Spleen (tissue), 11 donors: ENCODE measurements at regions not wholly inside any gene's neighbourhood (a gene's known extent, or its start where the extent isn't known, plus 50 kb on each side); places are given as distances from the start of the nearest gene placed in this dataset.

ENCODE experiments used
- DNase-seq: peaks from one replicate; pipeline ENCODE4 v3.0.0-alpha.2; 2020
- H3K27ac ChIP-seq, 8 donors: fragments of 200-600 bp; sonication (generic) in 7 of 8; 1 replicate in 4 of 8; 2 replicates in 4 of 8; pipeline versions ENCODE4 v1.5.0 to v1.8.0; 2016 to 2021; ENCODE audit warnings: inconsistent platforms in 4 of 8, mild to moderate bottlenecking in 4 of 8, moderate library complexity in 1 of 8
- H3K27me3 ChIP-seq, 7 donors: fragments of 200-600 bp; sonication (generic) in 6 of 7; replicated peaks in 1 of 7; 1 replicate in 4 of 7; 2 replicates in 3 of 7; pipeline versions ENCODE4 v1.5.0 to v1.8.0; 2016 to 2021; ENCODE audit warnings: inconsistent platforms in 3 of 7, mild to moderate bottlenecking in 1 of 7
- H3K36me3 ChIP-seq, 6 donors: fragments of 200-600 bp; sonication (generic) in 5 of 6; 1 replicate in 4 of 6; 2 replicates in 2 of 6; pipeline versions ENCODE4 v1.5.0 to v1.8.0; 2016 to 2021; ENCODE audit warnings: inconsistent platforms in 2 of 6
- H3K4me1 ChIP-seq, 6 donors: fragments of 200-600 bp; sonication (generic) in 5 of 6; 1 replicate in 3 of 6; 2 replicates in 3 of 6; pipeline versions ENCODE4 v1.5.0 to v1.8.0; 2016 to 2021; ENCODE audit warnings: inconsistent platforms in 3 of 6
- H3K4me3 ChIP-seq, 8 donors: fragments of 200-600 bp; sonication (generic) in 7 of 8; 1 replicate in 4 of 8; 2 replicates in 4 of 8; pipeline versions ENCODE4 v1.5.0 to v1.8.0; 2016 to 2021; ENCODE audit warnings: inconsistent platforms in 4 of 8, mild to moderate bottlenecking in 4 of 8, moderate library complexity in 2 of 8
- H3K9me3 ChIP-seq, 8 donors: fragments of 200-600 bp; sonication (generic) in 7 of 8; 1 replicate in 4 of 8; 2 replicates in 4 of 8; pipeline versions ENCODE4 v1.5.0 to v1.8.0; 2016 to 2021; ENCODE audit warnings: inconsistent platforms in 4 of 8
- POLR2A ChIP-seq, 3 donors: fragments of 450-650 bp; IDR thresholded peaks; one replicate each; pipeline ENCODE4 v1.5.1; 2017; ENCODE audit warnings: antibody characterized with exemption in 3 of 3, mild to moderate bottlenecking in 1 of 3
- POLR2AphosphoS5 ChIP-seq, 3 donors: sonication (generic); formaldehyde crosslinking; IDR thresholded peaks; one replicate each; pipeline ENCODE4 v1.5.1; 2017; ENCODE audit warnings: antibody characterized with exemption in 3 of 3
- WGBS, 5 donors: extraction: QIAGEN DNeasy Blood & Tissue Kit in 3 of 5; methylation state at CpG; one replicate each; pipeline versions ENCODE4 v1.1.5 to v1.1.7; 2013 to 2018; 5-methylcytosine and 5-hydroxymethylcytosine counted together
- intact Hi-C: fragments of 100-400 bp; cut with DNase I; formaldehyde crosslinking; loops from one replicate; pipeline ENCODE4 v1.15.0; 2023; ENCODE audit warnings: low total_unique reads
- TF ChIP-seq, protein P1 (sequence below), 11 experiments: fragments of 200-600 bp in 7 of 11; fragments of 450-650 bp in 4 of 11; sonication (generic) in 4 of 11; IDR thresholded peaks in 8 of 11; conservative IDR thresholded peaks in 3 of 11; 1 replicate in 7 of 11; 2 replicates in 4 of 11; pipeline versions ENCODE4 v1.4.0 to v1.8.0; 2016 to 2021; ENCODE audit warnings: antibody characterized with exemption in 11 of 11, inconsistent platforms in 4 of 11, mild to moderate bottlenecking in 1 of 11
- donor health status: healthy with polysubstance abuse.
- donor health status: DM: no; HTN: no; CAD: no; lungs with moderate emphysema.
- donor health status: DM: no; HTN: no; CAD: no.
- donor health status: Bipolar disorder and iron deficiency.
- donor health status: healthy.
- donor health status: DM: no; HTN: no; CAD: no.
- donor health status: DM: yes; HTN: yes; CAD: no.

DNA sequence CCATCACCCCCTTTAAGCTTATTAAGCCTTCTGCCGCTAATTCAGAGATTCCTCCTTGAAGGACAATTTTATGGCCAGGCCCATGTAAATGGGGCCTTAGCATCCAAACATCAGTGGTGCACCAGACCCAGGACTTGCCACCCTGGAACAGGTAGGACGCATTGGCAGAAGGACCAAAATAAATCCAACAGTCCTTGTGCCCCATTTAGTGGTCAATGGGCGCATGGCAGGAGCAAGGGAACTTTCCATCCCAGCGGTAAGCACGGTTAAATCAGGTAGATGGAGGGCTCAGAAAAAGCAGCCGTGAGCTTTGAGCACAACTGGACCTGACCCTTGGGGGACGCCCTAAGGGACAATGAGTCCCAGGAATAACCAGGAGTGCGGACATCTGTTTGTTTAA, 540.8 kb upstream of the ROBO1 start:
- H3K27ac ChIP-seq, result no peak overlapping the region
- DNase-seq, result no peak
- H3K36me3 ChIP-seq, result no peaks in the 10 kb centered on the region
- intact Hi-C loops, result no loop called here
- peaks cover 0 to 52% (median 12%) of the 10 kb centered on the region in 8 donors for H3K9me3 ChIP-seq
- no peaks in the 10 kb centered on the region for H3K27me3 ChIP-seq
- WGBS, 5 donors, result 60 to 88% (median 65%) methylated on average over 8 of the region's 8 CpGs
- TF ChIP-seq POLR2AphosphoS5 (IDR thresholded peaks at IDR 0.05) (no peak), POLR2A (IDR thresholded peaks at IDR 0.05) (no peak)
- TF ChIP-seq, protein P1, sequence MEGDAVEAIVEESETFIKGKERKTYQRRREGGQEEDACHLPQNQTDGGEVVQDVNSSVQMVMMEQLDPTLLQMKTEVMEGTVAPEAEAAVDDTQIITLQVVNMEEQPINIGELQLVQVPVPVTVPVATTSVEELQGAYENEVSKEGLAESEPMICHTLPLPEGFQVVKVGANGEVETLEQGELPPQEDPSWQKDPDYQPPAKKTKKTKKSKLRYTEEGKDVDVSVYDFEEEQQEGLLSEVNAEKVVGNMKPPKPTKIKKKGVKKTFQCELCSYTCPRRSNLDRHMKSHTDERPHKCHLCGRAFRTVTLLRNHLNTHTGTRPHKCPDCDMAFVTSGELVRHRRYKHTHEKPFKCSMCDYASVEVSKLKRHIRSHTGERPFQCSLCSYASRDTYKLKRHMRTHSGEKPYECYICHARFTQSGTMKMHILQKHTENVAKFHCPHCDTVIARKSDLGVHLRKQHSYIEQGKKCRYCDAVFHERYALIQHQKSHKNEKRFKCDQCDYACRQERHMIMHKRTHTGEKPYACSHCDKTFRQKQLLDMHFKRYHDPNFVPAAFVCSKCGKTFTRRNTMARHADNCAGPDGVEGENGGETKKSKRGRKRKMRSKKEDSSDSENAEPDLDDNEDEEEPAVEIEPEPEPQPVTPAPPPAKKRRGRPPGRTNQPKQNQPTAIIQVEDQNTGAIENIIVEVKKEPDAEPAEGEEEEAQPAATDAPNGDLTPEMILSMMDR (IDR thresholded peaks at IDR 0.05 in 8 of 11, conservative IDR thresholded peaks at IDR 0.05 in 3 of 11), result no peak
- H3K4me3 ChIP-seq, result no peak overlapping the region
- no peaks in the 10 kb centered on the region for H3K4me1 ChIP-seq

DNA sequence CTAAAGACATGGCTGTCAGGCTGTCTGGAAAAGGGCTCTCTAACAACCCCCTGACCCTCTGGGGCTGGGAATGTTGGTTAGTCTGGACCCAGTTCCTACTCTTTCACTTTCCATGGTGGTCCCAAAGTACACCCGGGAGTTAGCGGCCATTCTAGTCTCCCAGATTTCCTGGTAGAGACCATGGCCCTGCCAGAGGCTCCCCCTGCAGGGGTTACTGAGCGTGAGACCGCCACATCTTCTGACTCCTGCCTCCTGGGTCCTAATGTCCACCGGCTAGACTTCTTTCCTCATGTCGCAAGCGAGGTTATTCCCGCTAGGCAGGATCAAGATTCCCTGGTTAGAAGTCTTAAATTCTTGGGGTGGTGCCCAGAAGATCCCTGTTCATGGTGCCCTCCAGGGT, 540.0 kb upstream of the ROBO1 start:
- H3K27ac ChIP-seq, result no peak overlapping the region
- no peak for DNase-seq
- H3K4me3 ChIP-seq, result no peak overlapping the region
- 89 to 100% (median 92%) methylated on average over 7 to 8 of the region's 8 CpGs for WGBS, 5 donors
- TF ChIP-seq, protein P1 (IDR thresholded peaks at IDR 0.05 in 8 of 11, conservative IDR thresholded peaks at IDR 0.05 in 3 of 11), result no peak
- TF ChIP-seq POLR2A (IDR thresholded peaks at IDR 0.05), result no peak
- TF ChIP-seq POLR2AphosphoS5 (IDR thresholded peaks at IDR 0.05), result no peak
- H3K36me3 ChIP-seq, result no peaks in the 10 kb centered on the region
- intact Hi-C loops, result no loop called here
- peaks cover 0 to 47% (median 12%) of the 10 kb centered on the region in 8 donors for H3K9me3 ChIP-seq
- no peaks in the 10 kb centered on the region for H3K27me3 ChIP-seq
- no peaks in the 10 kb centered on the region for H3K4me1 ChIP-seq

DNA sequence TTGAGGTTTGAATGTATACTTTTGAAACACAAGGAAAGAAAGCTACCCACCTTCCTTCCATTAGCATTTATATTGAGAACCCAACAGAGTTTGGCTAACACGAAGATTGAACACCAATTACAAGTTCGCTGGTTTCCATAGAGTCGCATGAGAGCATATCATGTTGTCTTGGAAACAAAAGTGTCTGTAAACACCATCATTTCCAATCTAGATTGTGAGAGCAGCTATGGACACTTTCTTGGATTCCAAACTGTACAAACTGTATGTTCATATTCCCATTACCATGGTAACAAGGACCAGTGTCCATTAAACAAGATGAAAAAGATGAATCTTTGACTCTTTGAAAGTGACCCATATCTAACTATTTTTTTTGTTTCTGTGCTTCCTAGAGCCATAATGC, 529.9 kb upstream of the ROBO1 start:
- Histone ChIP-seq H3K36me3 (no peaks in the 10 kb centered on the region), H3K4me3 (no peak overlapping the region), H3K27ac (no peak overlapping the region), H3K9me3 (peaks cover 0 to 4% (median 0%) of the 10 kb centered on the region in 8 donors), H3K27me3 (no peaks in the 10 kb centered on the region), H3K4me1 (no peaks in the 10 kb centered on the region)
- intact Hi-C loops, result no loop called here
- 85 to 94% (median 86%) methylated on average over 3 of the region's 3 CpGs for WGBS, 5 donors
- DNase-seq, result no peak
- TF ChIP-seq, protein P1 (IDR thresholded peaks at IDR 0.05 in 8 of 11, conservative IDR thresholded peaks at IDR 0.05 in 3 of 11), result no peak
- no peak for TF ChIP-seq POLR2AphosphoS5 (IDR thresholded peaks at IDR 0.05)
- TF ChIP-seq POLR2A (IDR thresholded peaks at IDR 0.05), result no peak

DNA sequence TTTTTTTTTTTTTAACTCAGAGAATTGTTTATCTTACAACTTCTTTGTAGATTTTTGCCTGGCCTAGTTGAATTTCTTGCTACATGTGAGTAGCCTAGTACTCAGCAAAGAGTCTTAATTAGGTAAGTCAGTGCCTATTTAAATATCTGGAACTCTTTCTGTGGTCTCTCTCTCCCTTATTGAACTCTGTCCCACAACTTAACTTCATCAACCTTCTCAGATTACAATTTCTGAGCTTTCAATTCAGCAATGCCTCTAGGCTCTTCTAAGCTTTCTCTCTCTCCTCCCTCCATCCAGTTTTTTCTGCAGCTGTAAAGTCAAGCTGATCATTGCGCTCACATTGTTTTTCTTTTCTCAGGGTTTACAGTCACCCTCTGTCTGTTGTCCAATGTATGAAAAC, 517.6 kb upstream of the ROBO1 start:
- no peaks in the 10 kb centered on the region for H3K27me3 ChIP-seq
- no peak overlapping the region for H3K4me3 ChIP-seq
- intact Hi-C loops, result no loop called here
- H3K27ac ChIP-seq, result no peak overlapping the region
- WGBS, 5 donors, result 78 to 92% (median 85%) methylated on average over 1 of the region's 1 CpG
- TF ChIP-seq, protein P1 (IDR thresholded peaks at IDR 0.05 in 8 of 11, conservative IDR thresholded peaks at IDR 0.05 in 3 of 11), result no peak
- no peak for TF ChIP-seq POLR2A (IDR thresholded peaks at IDR 0.05)
- H3K9me3 ChIP-seq, result peaks cover 0 to 6% (median 0%) of the 10 kb centered on the region in 8 donors
- no peak for DNase-seq
- H3K36me3 ChIP-seq, result no peaks in the 10 kb centered on the region
- no peaks in the 10 kb centered on the region for H3K4me1 ChIP-seq
